ENCODE measurements at regions not wholly inside any gene's neighbourhood (a gene's known extent, or its start where the extent isn't known, plus 50 kb on each side); places are given as distances from the start of the nearest gene placed in this dataset.

GRCh38 chr4:149202117-149202516, 613.5 kb downstream of the IQCM start:
- TF ChIP-seq RARB (CRISPR knock-in tag; IDR thresholded peaks at IDR 0.05): no peak
- TF ChIP-seq GLIS3 (CRISPR knock-in tag; IDR thresholded peaks at IDR 0.05): no peak
- TF ChIP-seq, protein P1, sequence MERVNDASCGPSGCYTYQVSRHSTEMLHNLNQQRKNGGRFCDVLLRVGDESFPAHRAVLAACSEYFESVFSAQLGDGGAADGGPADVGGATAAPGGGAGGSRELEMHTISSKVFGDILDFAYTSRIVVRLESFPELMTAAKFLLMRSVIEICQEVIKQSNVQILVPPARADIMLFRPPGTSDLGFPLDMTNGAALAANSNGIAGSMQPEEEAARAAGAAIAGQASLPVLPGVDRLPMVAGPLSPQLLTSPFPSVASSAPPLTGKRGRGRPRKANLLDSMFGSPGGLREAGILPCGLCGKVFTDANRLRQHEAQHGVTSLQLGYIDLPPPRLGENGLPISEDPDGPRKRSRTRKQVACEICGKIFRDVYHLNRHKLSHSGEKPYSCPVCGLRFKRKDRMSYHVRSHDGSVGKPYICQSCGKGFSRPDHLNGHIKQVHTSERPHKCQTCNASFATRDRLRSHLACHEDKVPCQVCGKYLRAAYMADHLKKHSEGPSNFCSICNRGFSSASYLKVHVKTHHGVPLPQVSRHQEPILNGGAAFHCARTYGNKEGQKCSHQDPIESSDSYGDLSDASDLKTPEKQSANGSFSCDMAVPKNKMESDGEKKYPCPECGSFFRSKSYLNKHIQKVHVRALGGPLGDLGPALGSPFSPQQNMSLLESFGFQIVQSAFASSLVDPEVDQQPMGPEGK (CRISPR knock-in tag; IDR thresholded peaks at IDR 0.05; ENCODE audit: borderline replicate concordance): no peak
- TF ChIP-seq ZNF70 (CRISPR knock-in tag; IDR thresholded peaks at IDR 0.05): no peak
- no peak for TF ChIP-seq OSR1 (CRISPR knock-in tag; IDR thresholded peaks at IDR 0.05)
- TF ChIP-seq ZNF8 (CRISPR knock-in tag; IDR thresholded peaks at IDR 0.05): no peak
- TF ChIP-seq ZFP3 (CRISPR knock-in tag; IDR thresholded peaks at IDR 0.05): no peak
- no peak for TF ChIP-seq ZC3H10 (CRISPR knock-in tag; IDR thresholded peaks at IDR 0.05)
- TF ChIP-seq ESRRG (CRISPR knock-in tag; IDR thresholded peaks at IDR 0.05): no peak
- TF ChIP-seq, protein P2, sequence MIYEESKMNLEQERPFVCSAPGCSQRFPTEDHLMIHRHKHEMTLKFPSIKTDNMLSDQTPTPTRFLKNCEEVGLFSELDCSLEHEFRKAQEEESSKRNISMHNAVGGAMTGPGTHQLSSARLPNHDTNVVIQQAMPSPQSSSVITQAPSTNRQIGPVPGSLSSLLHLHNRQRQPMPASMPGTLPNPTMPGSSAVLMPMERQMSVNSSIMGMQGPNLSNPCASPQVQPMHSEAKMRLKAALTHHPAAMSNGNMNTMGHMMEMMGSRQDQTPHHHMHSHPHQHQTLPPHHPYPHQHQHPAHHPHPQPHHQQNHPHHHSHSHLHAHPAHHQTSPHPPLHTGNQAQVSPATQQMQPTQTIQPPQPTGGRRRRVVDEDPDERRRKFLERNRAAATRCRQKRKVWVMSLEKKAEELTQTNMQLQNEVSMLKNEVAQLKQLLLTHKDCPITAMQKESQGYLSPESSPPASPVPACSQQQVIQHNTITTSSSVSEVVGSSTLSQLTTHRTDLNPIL (CRISPR knock-in tag; IDR thresholded peaks at IDR 0.05; ENCODE audit: low read depth): no peak
- TF ChIP-seq SNAI2 (CRISPR knock-in tag; IDR thresholded peaks at IDR 0.05): no peak
- TF ChIP-seq, protein P3, sequence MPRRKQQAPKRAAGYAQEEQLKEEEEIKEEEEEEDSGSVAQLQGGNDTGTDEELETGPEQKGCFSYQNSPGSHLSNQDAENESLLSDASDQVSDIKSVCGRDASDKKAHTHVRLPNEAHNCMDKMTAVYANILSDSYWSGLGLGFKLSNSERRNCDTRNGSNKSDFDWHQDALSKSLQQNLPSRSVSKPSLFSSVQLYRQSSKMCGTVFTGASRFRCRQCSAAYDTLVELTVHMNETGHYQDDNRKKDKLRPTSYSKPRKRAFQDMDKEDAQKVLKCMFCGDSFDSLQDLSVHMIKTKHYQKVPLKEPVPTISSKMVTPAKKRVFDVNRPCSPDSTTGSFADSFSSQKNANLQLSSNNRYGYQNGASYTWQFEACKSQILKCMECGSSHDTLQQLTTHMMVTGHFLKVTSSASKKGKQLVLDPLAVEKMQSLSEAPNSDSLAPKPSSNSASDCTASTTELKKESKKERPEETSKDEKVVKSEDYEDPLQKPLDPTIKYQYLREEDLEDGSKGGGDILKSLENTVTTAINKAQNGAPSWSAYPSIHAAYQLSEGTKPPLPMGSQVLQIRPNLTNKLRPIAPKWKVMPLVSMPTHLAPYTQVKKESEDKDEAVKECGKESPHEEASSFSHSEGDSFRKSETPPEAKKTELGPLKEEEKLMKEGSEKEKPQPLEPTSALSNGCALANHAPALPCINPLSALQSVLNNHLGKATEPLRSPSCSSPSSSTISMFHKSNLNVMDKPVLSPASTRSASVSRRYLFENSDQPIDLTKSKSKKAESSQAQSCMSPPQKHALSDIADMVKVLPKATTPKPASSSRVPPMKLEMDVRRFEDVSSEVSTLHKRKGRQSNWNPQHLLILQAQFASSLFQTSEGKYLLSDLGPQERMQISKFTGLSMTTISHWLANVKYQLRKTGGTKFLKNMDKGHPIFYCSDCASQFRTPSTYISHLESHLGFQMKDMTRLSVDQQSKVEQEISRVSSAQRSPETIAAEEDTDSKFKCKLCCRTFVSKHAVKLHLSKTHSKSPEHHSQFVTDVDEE (CRISPR knock-in tag; IDR thresholded peaks at IDR 0.05): no peak
- TF ChIP-seq CSDC2 (CRISPR knock-in tag; IDR thresholded peaks at IDR 0.05): no peak
